SK-N-SH (cell line): ENCODE measurements at regions not wholly inside any gene's neighbourhood (a gene's known extent, or its start where the extent isn't known, plus 50 kb on each side); places are given as distances from the start of the nearest gene placed in this dataset.

ENCODE experiments used
- CTCF ChIA-PET: fragments of 300-600, 350-600 bp; formaldehyde crosslinking; extraction: SDS; loops from one replicate; lab custom pipeline; 2021; lab: Yijun Ruan, JAX
- POLR2A ChIA-PET: fragments of 350-600 bp; sonication (Branson Sonifier 250); formaldehyde crosslinking; extraction: SDS; loops from one replicate; lab custom pipeline; 2020; ENCODE audit warnings: antibody characterized with exemption, inconsistent platforms; lab: Yijun Ruan, JAX
- DNase-seq: peaks from one replicate; pipeline ENCODE4 v3.0.0; 2012
- H2AFZ ChIP-seq: fragments of 200-600 bp; sonication (generic); 2 replicates; pipeline ENCODE4 v1.8.1; 2016; ENCODE audit warnings: antibody characterized with exemption, mild to moderate bottlenecking, low read depth
- H3F3A ChIP-seq: fragments of 200-600 bp; sonication (generic); replicated peaks from 2 replicates; pipeline ENCODE3; 2016; ENCODE audit warnings: antibody characterized with exemption, mild to moderate bottlenecking; ENCODE audit not compliant: insufficient read depth
- H3K27ac ChIP-seq, 2 experiments: fragments of 200-500 bp in 1 of 2; fragments of 200-600 bp in 1 of 2; sonication (Bioruptor generic) in 1 of 2; sonication (generic), shearing (Covaris generic) in 1 of 2; 2 replicates each; pipeline versions ENCODE4 v1.5.1 to v1.6.1; 2014 to 2016; ENCODE audit warnings: low read depth in 2 of 2, inconsistent platforms in 1 of 2, low read length in 1 of 2, mild to moderate bottlenecking in 1 of 2, mixed read lengths in 1 of 2
- H3K27me3 ChIP-seq: fragments of 200-600 bp; sonication (generic), shearing (Covaris generic); 2 replicates; pipeline ENCODE4 v1.6.1; 2016; ENCODE audit warnings: mixed run types; ENCODE audit not compliant: insufficient read depth
- H3K36me3 ChIP-seq, 2 experiments: fragments of 200-500 bp in 1 of 2; fragments of 200-600 bp in 1 of 2; sonication (Bioruptor generic) in 1 of 2; sonication (generic) in 1 of 2; replicated peaks in 1 of 2; 2 replicates each; pipeline versions ENCODE3 to v1.5.1; 2014 to 2016; ENCODE audit warnings: low read length in 1 of 2, mild to moderate bottlenecking in 1 of 2; ENCODE audit not compliant: insufficient read depth in 2 of 2, control insufficient read depth in 1 of 2
- H3K4me1 ChIP-seq, 2 experiments: fragments of 200-500 bp in 1 of 2; fragments of 200-600 bp in 1 of 2; sonication (Bioruptor generic) in 1 of 2; sonication (generic), shearing (Covaris generic) in 1 of 2; 2 replicates each; pipeline versions ENCODE4 v1.5.1 to v1.6.1; 2014 to 2016; ENCODE audit warnings: low read depth in 1 of 2, low read length in 1 of 2, mixed run types in 1 of 2; ENCODE audit not compliant: insufficient read depth in 2 of 2, control insufficient read depth in 1 of 2
- H3K4me2 ChIP-seq: fragments of 200-600 bp; sonication (generic), shearing (Covaris generic); 2 replicates; pipeline ENCODE4 v1.6.1; 2017; ENCODE audit warnings: mixed run types
- H3K4me3 ChIP-seq, 2 experiments: fragments of 200-500 bp in 1 of 2; fragments of 200-600 bp in 1 of 2; sonication (Bioruptor generic) in 1 of 2; sonication (generic), shearing (Covaris generic) in 1 of 2; 2 replicates each; pipeline versions ENCODE4 v1.5.1 to v1.8.1; 2014 to 2016; ENCODE audit warnings: low read depth in 2 of 2, inconsistent platforms in 1 of 2, low read length in 1 of 2, mild to moderate bottlenecking in 1 of 2, mixed read lengths in 1 of 2, moderate library complexity in 1 of 2
- H3K79me2 ChIP-seq: fragments of 200-600 bp; sonication (generic); 2 replicates; pipeline ENCODE4 v1.8.1; 2017; ENCODE audit warnings: mild to moderate bottlenecking; ENCODE audit not compliant: insufficient read depth
- H3K9ac ChIP-seq: fragments of 200-600 bp; sonication (generic); 2 replicates; pipeline ENCODE4 v1.6.1; 2017; ENCODE audit warnings: mixed run types
- H3K9me2 ChIP-seq: fragments of 200-600 bp; sonication (generic); 2 replicates; pipeline ENCODE4 v1.6.1; 2017; ENCODE audit warnings: mixed run types
- H3K9me3 ChIP-seq: fragments of 200-600 bp; sonication (generic); 2 replicates; pipeline ENCODE4 v1.6.1; 2017; ENCODE audit warnings: mixed run types, mild to moderate bottlenecking, moderate library complexity
- H4K20me1 ChIP-seq: fragments of 200-600 bp; sonication (generic); 2 replicates; pipeline ENCODE4 v1.6.1; 2017; ENCODE audit warnings: mild to moderate bottlenecking, mixed run types; ENCODE audit not compliant: insufficient read depth
- CTCF ChIP-seq: fragments of 200-600 bp; sonication (generic); IDR thresholded peaks from 2 replicates; pipeline ENCODE4 v1.6.1; 2017; ENCODE audit warnings: antibody characterized with exemption, mild to moderate bottlenecking, moderate library complexity
- ELF1 ChIP-seq: IDR thresholded peaks from 2 replicates; pipeline ENCODE4 v1.4.0; 2012
- FOSL2 ChIP-seq: IDR thresholded peaks from 2 replicates; pipeline ENCODE4 v1.4.0; 2012; ENCODE audit warnings: low read depth, mild to moderate bottlenecking, moderate library complexity, borderline replicate concordance
- FOXJ3 ChIP-seq: sonication (generic); formaldehyde crosslinking; IDR thresholded peaks from 2 replicates; pipeline ENCODE4 v1.5.1; 2020; ENCODE audit warnings: mild to moderate bottlenecking, missing genetic modification reagents
- GATA2 ChIP-seq: sonication (generic); formaldehyde crosslinking; IDR thresholded peaks from 2 replicates; pipeline ENCODE4 v1.5.0; 2020; ENCODE audit warnings: mild to moderate bottlenecking, missing genetic modification reagents
- MEF2A ChIP-seq: IDR thresholded peaks from 2 replicates; pipeline ENCODE4 v1.4.0; 2012; ENCODE audit warnings: low read depth, borderline replicate concordance
- MXI1 ChIP-seq: IDR thresholded peaks from 2 replicates; pipeline ENCODE4 v1.6.1; 2012; ENCODE audit warnings: mild to moderate bottlenecking, low read depth, low read length, improper control_type of control experiment
- POLR2AphosphoS5 ChIP-seq: IDR thresholded peaks from 2 replicates; pipeline ENCODE4 v1.6.1; 2012; ENCODE audit warnings: low read depth, low read length
- REST ChIP-seq: IDR thresholded peaks from 2 replicates; pipeline ENCODE4 v1.6.1; 2012; ENCODE audit warnings: mild to moderate bottlenecking, low read depth, low read length, moderate library complexity
- RXRA ChIP-seq: IDR thresholded peaks from 2 replicates; pipeline ENCODE4 v1.4.0; 2012; ENCODE audit warnings: low read depth, mild to moderate bottlenecking, borderline replicate concordance
- SIN3A ChIP-seq: IDR thresholded peaks from 2 replicates; pipeline ENCODE4 v1.6.1; 2012; ENCODE audit warnings: low read depth, mild to moderate bottlenecking, low read length, moderate library complexity, borderline replicate concordance
- TAF1 ChIP-seq: IDR thresholded peaks from 2 replicates; pipeline ENCODE4 v1.6.1; 2012; ENCODE audit warnings: low read depth, mild to moderate bottlenecking, low read length, moderate library complexity, borderline replicate concordance
- TCF12 ChIP-seq: IDR thresholded peaks from 2 replicates; pipeline ENCODE4 v1.4.0; 2012
- TEAD4 ChIP-seq: IDR thresholded peaks from 2 replicates; pipeline ENCODE4 v1.4.0; 2012; ENCODE audit warnings: mild to moderate bottlenecking, borderline replicate concordance; ENCODE audit not compliant: insufficient read depth
- YY1 ChIP-seq: IDR thresholded peaks from 2 replicates; pipeline ENCODE4 v1.4.0; 2012; ENCODE audit warnings: low read depth, mild to moderate bottlenecking
- ZBTB33 ChIP-seq: IDR thresholded peaks from 2 replicates; pipeline ENCODE4 v1.4.0; 2012; ENCODE audit warnings: low read depth, borderline replicate concordance
- WGBS: methylation state at CpG from one replicate; pipeline ENCODE4 v1.1.6; 2017; ENCODE audit warnings: low lambda C conversion rate; 5-methylcytosine and 5-hydroxymethylcytosine counted together

- TF ChIP-seq TAF1 = no peak
- no peak for TF ChIP-seq MXI1
These were observed 72.5 kb upstream of the PAXBP1 start (continued) for GRCh38 chr21:32844076-32844475.

GRCh38 chr21:32844653-32845436, 73.3 kb upstream of the PAXBP1 start:
- Histone ChIP-seq H3K79me2 (no peaks in the 10 kb centered on the region), H3K4me3 (no peak overlapping the region), H3K27me3 (peaks cover 76% of the 10 kb centered on the region), H2AFZ (no peak overlapping the region), H3K4me2 (no peak overlapping the region), H3K27ac (no peak overlapping the region), H3F3A (no peaks in the 10 kb centered on the region), H3K9me2 (no peaks in the 10 kb centered on the region), H3K9ac (no peak overlapping the region), H4K20me1 (no peaks in the 10 kb centered on the region), H3K36me3 (no peaks in the 10 kb centered on the region), H3K4me1 (no peaks in the 10 kb centered on the region; a peak in 1 of 4 replicates), H3K9me3 (no peaks in the 10 kb centered on the region)
- CTCF ChIA-PET = interaction anchor here (1.4 to 1.5 kb wide), 2 partner anchors 8 to 517 kb away, joined by 3 to 4 read pairs; no protein-coding TSS in a partner anchor
- TF ChIP-seq FOSL2 = 0 out of 2 replicates have a peak, but pooled peaks have one; percentile 14
- TF ChIP-seq TEAD4 = no peak
- POLR2A ChIA-PET = no interaction called here
- 29% methylated on average over 14 of the region's 14 CpGs for WGBS
- no peak for DNase-seq

- Histone ChIP-seq H3K27me3 (peaks cover 22% of the 10 kb centered on the region; the same call in 1 of the 2 replicates), H3K4me3 (no peak overlapping the region), H3K9me3 (no peaks in the 10 kb centered on the region), H3K9ac (no peak overlapping the region), H3K9me2 (no peaks in the 10 kb centered on the region), H2AFZ (no peak overlapping the region), H3K79me2 (no peaks in the 10 kb centered on the region), H3F3A (no peaks in the 10 kb centered on the region), H3K4me2 (no peak overlapping the region), H3K4me1 (no peaks in the 10 kb centered on the region), H3K27ac (no peak overlapping the region), H4K20me1 (no peaks in the 10 kb centered on the region), H3K36me3 (no peaks in the 10 kb centered on the region)
- POLR2A ChIA-PET = no interaction called here
- TF ChIP-seq ZBTB33 = no peak
- TF ChIP-seq POLR2AphosphoS5 = no peak
- TF ChIP-seq MEF2A = no peak
- no peak for TF ChIP-seq GATA2 (CRISPR knock-in tag)
- no peak for TF ChIP-seq FOSL2
- TF ChIP-seq CTCF = no peak
- TF ChIP-seq YY1 = no peak
- TF ChIP-seq RXRA = no peak
- no peak for TF ChIP-seq TEAD4
- TF ChIP-seq REST = no peak
- no peak for TF ChIP-seq SIN3A
- TF ChIP-seq ELF1 = no peak
- TF ChIP-seq TCF12 = no peak
- no peak for TF ChIP-seq FOXJ3 (CRISPR knock-in tag)
- 80% methylated on average over 2 of the region's 4 CpGs for WGBS
- no peak for DNase-seq
- CTCF ChIA-PET = no interaction called here
These were observed 87.1 kb upstream of the PAXBP1 start for GRCh38 chr21:32858628-32859027.
